ENCODE measurements at regions not wholly inside any gene's neighbourhood (a gene's known extent, or its start where the extent isn't known, plus 50 kb on each side); places are given as distances from the start of the nearest gene placed in this dataset.

- no peak for DNase-seq
Observed at GRCh38 chr6:139779988-139780774, 405.7 kb upstream of the CITED2 start.

GRCh38 chr6:139778688-139779087 is 404.2 kb upstream of the CITED2 start:
- no peak for DNase-seq

DNA sequence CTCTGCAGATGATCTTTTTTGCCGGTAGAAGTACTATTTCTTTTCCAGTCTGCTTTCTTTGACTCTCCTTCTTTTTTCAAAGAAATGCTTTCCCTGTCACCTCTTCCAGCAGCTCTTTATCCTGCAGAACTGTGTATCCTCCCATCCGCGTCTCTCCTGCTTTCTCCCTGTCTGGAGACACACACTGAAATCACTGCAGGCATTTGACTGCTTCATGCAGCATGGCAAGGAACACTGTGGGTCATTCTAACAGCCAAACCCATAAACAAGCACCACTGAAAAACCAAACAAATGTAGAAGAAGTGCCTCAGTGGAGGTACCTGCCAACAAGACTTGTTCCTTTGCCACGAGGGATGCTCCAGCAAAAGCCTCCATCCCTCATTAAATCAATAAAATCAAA is 403.7 kb upstream of the CITED2 start:
- DNase-seq = no peak

DNA sequence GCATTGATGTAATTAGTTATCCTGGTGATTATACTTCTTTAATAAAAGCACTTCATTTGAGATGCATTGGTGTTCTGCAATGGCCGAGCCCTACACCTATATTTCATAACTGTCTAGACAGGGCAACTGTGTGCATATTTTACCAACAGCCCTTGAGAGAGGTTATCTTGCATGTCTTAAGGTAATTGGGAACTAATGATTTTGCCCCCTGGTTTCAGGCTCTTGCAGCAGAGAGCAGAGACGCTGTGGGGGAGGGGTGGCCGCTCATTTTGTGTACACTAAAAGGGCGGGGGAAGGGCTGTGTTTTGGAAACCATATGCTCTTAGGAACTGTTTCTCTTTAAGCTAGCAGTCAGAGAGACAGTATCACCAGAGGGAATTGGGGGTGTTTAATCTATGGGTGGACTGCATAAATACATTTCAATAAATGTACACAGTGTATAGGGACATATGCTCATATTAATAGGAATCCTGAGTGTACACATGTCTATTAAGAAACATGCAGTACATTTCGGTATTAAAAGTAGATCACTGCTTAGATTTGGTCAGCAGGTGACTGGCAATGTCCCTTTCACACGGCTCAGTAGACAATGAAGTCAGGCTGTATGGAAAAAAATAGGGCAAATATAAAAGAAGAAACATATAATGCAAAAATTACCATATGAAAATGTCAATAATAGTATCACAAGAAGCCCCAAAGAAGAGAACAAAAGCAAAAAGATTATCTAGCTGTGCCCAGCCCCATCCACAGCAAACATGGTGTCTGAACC is 402.9 kb upstream of the CITED2 start:
- no peak for DNase-seq

- peak; percentile 81 for DNase-seq
Observed at GRCh38 chr6:139776041-139776440, 401.6 kb upstream of the CITED2 start.

DNA sequence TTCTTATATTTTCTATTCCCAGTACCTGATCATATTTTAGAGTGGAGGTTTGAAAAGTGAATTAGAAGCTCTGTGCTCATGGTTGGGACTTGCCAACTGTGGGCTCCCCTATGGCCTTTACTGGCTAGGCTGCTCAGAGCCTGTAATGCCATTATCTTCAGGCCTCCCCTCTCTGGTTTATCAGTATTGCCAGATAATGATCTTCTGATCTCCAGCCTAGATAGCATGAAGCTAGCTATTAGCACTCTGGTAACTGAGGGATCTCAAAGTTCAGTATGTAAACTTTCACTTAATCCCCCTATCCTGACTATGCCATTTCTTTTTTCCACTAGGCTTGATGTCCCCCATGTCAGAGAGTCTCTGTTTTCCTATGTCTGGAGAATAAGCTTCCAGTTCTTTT is 393.7 kb upstream of the CITED2 start:
- DNase-seq = no peak

DNA sequence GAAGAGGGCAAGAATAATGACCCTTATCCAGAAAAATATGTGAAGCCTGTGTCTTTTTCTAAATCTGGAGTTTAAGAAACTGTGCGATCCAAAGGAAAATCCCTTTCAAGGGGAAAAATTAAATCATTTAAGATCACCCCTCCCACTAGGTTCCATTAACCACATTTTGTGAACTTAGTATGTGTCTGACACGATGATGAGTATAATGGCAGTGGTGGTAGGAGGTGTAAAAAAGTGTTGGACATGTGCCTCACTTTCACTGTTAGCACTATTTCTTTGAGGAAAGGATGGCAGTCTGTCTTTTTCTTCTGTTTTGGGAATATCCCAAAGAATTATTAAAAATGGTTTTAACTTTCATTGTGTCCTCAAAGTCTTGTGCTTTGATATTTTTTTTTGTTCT is 392.3 kb upstream of the CITED2 start:
- DNase-seq = no peak

GRCh38 chr6:139765825-139766285 is 391.4 kb upstream of the CITED2 start:
- no peak for DNase-seq

GRCh38 chr6:139764498-139764986 is 390.1 kb upstream of the CITED2 start:
- peak; percentile 90 for DNase-seq

DNA sequence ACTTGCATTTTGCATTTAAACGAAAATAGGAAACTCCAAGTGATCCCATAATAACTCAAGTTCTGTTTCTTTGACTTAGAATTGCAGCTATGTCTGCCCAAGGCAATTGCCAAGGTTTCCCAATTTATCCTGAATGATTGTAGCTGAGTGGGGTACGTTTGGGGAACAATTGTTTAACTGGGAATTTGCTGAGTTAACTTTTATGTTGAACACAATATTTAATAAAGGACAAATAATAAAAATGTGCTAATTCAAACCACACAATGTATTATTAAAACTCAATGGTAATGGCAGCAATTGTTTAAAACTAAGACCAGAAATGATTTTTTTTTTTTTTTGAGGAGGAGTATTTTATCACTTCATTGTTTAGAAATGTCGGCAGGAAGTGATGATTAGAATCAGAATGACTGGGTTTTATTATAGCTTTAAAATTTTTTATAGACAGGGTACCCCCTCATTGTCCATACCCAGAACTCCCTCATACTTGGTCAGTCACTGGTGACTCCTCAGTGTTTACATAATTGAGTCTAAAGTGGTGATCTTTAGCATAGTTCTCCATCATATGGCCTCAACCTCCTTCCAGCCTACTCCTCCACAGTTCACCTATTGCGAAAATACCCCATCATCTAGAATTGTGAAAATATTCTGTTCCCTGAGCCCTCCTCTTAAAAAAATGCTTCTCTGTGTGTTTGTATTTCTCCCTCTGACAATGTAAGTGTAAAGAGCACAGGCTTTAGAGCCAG is 389.2 kb upstream of the CITED2 start:
- no peak for DNase-seq

DNA sequence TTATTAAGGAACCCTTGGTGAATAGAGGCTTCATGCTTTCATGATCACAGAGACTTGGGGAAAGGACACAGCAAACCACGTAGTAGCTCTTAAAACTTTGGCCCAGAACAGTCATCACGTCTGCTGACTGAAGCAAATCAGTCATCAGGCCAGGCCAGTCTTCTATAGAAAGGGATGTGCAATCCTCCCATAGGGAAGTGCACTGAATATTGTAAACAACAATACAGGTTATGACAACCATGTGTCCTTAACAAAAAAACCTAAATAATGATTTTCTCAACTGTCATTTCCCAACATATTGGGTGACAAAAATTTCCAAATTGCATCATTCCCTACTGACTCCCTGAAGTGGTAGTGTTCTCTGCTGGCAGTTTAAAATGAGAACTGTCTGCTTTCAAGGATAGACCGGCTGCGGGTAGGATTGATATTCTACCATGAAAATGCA is 388.2 kb upstream of the CITED2 start:
- DNase-seq = no peak

DNA sequence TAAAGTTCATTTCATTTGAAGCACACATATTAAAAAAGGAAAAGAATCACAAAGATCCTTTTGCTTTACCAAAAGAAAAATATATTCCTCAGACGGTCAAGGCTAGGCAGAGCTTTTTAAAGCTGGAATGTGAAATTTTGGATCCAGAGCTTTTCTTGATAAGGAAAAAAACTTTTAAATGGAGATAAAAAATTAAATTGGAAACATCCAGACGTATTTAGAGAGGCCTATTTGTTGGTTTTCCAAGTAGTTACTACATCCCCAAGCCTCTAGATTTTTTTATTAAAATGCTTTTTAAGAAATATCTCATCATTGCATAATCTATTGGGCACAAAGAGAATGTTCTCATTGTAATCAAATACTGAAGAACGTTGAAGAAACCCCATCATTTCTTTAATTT is 385.7 kb upstream of the CITED2 start:
- DNase-seq = no peak

DNA sequence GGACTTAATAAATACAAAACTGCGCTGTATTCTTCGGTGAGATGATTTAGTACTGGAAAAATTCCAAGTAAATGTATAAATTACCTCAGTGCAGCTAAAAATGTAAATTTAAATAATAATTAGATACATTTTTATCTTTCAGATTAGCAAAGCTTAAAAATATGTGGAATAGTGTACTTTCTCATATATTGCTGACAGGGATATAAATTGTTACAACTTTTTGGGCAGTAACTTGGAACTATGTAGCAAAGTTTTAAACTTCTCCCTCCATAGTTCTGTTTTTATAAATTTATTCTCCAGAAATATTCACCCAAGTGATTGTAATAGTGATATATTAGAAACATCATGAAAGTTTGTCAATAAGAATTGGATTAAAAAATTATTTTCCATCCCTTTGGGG is 384.6 kb upstream of the CITED2 start:
- no peak for DNase-seq

GRCh38 chr6:139758209-139758611 is 383.8 kb upstream of the CITED2 start:
- DNase-seq = no peak

DNA sequence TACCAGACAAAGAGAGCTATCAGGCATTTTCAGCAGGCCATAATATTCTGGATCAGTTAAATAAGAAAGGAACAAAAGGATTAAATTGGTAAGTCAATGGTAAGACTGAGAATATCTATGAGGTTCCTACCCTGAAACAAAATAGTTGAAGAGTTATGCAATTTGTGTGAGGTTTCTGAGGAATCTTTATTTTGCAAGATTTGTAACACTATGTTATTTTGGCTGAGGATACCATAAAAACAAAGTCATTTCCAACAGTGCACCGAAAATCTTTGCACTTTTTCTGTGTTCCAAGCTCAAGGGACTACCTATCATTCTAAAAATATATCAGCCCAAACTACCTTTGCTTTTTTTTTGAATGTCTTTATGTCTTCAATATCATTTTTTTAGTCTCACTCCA is 383.3 kb upstream of the CITED2 start:
- no peak for DNase-seq

DNA sequence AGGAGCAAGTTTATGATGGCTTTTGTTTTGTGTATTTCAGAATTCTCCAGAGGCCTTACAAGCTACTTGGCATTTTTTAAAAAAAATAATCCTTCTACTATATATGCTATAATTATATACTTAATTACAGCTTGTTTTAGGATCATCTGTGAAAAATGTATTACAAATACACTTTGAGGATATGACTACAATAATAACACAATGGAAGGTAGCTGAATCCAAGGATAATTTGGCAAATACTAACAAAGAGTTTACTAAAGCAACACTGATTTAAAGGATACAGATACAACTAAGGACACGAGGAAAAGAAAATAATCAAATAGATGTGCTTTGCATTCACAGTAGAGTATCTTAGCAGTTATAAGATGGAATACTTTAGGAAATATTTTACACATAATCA is 381.9 kb upstream of the CITED2 start:
- DNase-seq = no peak

- no peak for DNase-seq
Observed at GRCh38 chr6:139754898-139755775, 380.7 kb upstream of the CITED2 start.

GRCh38 chr6:139753198-139753861 is 378.9 kb upstream of the CITED2 start:
- DNase-seq = no peak

DNA sequence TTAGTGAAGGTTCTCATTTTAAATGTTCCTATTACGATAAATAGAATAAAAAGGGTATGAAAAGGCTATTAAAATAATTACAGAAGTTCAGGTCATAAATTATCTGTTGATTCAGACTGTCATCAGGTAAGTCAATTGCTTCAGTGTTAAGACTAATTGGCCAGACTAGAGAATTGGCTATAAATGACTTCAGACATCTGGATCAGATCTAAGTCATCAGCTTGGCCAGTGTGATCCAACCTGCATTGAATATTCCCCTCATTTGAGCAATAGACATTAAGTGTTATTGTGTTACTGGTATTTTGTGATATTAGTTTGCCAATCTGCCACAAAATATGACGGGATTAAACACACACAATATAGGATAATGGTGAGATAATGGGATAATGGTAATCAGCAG is 377.6 kb upstream of the CITED2 start:
- DNase-seq = no peak

GRCh38 chr6:139751179-139751578 is 376.7 kb upstream of the CITED2 start:
- DNase-seq = no peak

GRCh38 chr6:139748353-139749146 is 374.1 kb upstream of the CITED2 start:
- DNase-seq = peak; percentile 54
